Renal cortex interstitium (tissue), 11 donors: ENCODE measurements at regions not wholly inside any gene's neighbourhood (a gene's known extent, or its start where the extent isn't known, plus 50 kb on each side); places are given as distances from the start of the nearest gene placed in this dataset.

ENCODE experiments used
- DNase-seq, 11 donors: peaks; one replicate each; pipeline ENCODE4 v3.0.0-alpha.2; 2013; ENCODE audit warnings: low read depth in 9 of 11, low spot score in 4 of 11; ENCODE audit errors: extremely low read depth in 1 of 11

DNA sequence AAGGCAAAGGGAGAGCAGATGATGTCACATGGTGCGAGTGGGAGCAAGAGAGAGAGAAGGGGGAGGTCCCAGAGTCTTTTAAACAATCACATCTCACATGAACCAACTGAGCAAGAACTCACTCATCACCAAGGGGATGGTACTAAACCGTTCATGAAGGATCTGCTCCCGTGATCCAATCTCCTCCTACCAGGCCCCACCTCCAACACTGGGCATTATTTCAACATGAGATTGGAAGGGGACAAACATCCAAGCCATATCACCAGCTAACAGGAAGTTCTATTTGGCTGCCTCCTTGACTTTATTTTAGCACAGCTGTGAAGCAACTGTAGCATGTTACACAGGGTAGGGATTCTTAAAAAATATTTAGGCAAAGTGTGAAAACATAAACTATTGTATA, 102.5 kb downstream of the DDIT4L start:
- no peak for DNase-seq

DNA sequence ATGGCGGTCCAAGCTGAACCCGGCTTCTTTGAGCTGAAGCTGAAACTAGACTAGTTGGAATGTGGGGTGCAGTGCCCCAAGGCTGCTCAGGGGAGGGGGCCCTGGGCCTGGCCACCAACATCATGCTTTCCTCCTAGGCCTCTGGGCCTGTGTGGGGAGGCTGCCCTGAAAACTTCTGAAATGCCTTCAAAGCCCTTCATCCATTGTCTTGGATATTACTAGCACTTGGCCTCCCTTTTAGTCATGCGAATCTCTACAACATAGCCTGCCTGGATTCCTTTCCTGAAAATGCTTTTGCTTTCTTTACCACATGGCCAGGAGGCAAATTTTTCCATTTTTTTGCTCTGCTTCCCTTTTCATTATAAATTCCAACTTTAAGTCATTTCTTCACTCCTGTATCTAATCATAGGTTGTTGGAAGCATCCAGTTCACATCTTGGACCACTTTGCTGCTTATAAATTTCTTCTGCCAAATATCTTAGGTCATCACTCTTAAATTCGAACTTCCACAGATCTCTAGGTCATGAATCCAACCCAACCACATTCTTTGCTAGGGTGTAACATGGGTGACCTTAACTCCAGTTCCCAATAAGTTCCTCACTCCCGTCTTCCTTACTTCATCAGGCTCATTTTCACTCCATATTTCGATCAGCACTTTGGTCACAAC, 103.4 kb downstream of the DDIT4L start:
- no peak for DNase-seq

DNA sequence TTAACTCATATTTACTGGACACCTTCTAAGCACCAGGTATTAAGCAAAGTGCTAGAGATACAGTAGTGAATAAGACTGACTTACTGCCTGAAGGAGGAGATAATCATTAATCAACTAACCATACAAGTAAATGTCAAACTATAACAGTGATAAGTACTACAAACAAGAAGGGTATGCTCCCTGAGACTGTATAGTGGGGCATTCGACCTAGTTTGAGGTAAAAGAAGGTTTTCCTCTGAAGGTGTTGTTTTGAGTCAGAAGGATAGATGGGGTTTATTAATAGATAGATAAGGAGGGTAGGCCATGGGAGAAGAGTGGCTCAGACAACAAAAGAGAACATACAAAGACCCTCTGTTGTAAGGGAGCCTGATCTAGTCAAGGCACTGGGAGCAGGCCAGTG, 105.4 kb downstream of the DDIT4L start:
- DNase-seq = no peak

DNA sequence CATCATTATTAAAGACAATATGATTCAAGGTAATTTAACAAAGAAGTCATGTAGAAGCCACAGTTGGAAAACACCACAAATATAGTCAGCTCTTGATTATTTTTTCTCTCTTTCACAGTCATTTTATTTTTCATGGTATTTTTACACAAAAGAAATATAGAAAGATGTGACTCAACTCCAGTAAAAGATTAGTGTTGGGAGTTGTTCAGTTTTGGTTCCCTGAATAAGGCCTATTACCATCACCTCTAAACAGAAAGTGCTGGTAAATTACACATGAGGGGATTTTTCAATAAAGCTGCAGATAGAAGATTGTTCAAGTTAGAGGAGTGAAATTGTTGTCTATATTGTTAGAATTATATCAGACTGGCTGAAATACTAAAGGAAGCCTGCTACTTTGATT, 107.0 kb downstream of the DDIT4L start:
- no peak for DNase-seq

DNA sequence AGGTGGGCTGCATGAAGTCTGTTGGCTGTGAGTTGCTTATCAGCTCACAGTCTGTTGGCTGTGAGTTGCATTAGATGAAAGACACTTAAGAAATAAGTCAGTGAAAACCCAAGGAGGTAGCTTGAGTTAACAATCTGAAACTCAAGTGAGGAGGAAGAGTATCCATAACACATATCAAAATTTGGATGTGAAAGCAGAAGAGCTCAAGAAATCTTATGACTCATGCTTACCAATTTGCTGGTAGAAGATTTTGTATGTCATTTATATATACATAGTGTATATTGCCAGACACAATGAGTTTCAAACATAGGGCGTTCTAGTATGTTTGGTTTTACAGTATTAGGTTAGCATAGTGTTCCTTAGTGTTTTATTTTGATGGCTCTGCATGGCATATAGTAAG, 107.4 kb downstream of the DDIT4L start:
- no peak for DNase-seq

DNA sequence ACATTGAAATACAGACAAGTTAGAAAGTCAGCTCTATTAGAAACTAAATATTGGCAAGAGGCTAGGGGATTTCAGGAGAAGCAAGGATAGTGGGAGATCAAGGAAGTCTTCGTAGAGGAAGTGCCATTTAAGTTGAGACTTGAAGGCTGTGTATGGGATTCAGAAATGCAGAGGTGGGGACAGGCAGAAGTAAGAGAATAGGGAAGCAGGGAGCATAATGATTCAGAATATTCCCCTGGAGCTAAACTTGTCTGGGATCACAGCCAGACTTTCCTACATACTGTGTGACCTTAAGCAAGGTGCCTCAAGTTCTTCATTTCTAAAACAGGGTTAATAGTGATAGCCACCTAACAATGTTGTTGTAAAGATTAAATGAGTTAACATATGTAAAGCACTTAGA, 108.8 kb downstream of the DDIT4L start:
- no peak for DNase-seq

DNA sequence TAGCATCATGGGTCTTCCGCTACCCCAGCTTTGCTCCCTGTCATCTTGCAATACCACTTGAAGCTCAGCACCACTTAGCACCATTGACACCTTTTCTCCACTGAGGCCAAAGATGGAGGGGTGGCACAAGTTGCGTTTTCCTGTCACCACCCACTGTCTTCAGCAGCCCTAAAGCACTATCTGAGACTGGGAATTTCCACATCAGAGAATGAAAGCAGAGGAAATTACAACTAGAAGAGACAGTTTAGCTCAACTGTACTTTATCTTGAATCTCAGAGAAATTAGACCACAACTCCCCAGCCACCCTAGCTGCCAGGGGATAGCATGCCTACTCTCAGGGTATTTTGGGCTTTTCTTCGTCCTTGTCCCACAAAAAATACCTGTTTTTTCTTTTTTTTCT, 111.0 kb downstream of the DDIT4L start:
- no peak for DNase-seq

DNA sequence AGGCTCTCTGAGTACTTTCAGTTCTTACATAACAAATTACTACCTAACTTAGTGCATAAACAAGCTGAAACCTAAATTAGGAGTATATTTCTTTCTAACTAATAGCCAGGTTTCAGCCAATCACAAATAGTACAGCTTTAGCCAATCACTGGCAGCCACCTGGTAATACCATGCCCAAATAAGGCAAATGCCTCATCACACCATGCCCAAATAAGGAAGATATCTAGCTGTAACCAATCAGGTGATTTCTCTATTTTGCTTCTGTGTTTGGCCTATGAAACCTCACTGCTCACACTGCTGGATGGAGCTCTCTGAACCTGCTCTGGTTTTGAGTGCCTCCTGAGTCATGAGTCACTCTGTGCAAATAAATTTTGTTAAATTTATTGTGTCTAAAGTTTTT, 113.5 kb downstream of the DDIT4L start:
- DNase-seq = no peak

DNA sequence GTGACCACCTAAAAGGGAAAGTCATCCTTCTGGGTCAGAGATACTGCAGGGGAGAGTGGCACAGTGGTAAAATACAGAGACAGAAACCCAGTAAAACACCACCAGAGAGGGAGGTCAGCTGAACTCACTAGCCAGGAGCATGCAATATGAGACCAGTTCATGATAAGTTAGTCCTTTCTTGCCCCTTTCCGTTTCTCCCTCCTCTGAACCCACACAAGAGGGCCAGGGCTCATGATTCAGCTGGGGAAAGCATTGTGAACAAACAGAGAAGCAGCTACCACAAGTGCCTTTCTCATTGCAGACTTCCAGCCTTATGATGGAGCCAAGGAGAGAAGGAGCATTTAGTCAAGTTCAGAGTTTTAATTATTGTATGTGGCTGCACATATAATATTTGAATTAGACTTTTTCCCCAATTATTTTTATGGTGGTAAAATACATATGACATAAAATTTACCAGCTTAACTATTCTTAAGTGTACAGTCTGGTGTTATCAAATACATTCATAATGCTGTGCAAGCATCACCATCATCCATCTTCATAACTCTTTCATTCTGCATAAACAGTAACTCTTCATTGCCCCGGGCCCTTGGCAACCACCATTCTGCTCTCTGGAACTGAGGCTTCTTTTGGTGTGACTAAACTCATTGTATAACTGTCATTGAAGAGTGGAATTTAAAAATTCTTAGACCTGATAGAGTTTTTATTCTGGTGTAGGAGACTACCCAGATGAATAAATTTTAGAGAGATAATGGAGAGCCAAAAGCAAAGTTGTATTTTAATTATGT, 114.6 kb downstream of the DDIT4L start:
- no peak for DNase-seq

DNA sequence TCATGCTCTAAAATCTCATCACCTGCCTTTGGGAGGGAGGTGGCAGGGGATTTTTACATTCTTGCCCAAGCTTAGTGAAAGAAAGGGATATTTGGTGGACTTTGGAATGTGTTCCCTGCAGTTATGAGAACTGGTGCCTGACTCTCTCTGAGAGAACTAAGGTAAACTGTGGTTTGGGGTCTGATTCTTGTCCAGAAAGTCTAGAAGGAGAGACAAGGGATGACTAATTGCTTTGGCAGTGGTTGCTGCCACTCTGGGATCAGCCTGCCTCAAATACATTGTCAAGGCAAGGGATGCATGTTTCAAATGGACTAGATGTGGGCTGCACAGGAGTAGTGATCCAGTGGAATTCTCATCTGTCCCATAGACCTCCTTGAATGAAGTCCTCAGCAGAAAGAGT, 115.2 kb downstream of the DDIT4L start:
- DNase-seq = no peak

DNA sequence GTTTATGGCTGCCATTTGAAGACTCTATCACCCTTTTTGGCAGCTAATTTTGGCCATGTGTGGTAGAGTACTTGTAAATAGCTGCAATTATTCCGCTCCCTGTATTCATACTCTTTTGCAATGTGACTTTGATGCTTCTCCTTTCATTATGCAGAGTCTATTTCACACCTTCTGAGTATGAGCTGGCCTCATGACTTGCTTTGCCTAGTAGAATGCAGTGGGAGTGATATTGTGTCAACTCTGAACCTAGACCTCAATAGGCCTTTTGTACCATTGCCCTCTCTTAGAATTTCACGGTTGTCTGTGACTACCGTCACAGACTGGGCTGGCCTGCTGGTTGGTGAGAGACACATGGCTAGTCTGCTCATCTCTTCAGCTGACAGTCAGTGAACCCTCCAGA, 118.8 kb downstream of the DDIT4L start:
- no peak for DNase-seq

DNA sequence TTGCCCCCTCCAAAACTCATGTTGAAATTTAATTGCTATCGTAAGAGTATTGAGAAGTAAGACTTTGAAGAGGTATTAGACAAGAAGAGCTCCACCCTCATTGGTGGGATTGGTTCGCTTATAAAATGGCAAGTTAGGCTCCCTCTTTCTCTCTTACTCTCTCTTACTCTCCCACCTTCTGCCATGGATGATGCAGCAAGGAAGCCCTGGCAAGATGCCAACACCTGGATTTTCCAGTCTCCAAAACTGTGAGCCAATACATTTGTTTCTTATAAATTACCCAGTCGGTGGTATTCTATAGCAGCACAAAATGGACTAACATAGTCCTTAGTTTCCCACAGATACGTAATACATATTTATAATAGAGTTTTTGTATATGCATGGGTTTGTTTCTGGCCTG, 119.4 kb downstream of the DDIT4L start:
- DNase-seq = no peak

DNA sequence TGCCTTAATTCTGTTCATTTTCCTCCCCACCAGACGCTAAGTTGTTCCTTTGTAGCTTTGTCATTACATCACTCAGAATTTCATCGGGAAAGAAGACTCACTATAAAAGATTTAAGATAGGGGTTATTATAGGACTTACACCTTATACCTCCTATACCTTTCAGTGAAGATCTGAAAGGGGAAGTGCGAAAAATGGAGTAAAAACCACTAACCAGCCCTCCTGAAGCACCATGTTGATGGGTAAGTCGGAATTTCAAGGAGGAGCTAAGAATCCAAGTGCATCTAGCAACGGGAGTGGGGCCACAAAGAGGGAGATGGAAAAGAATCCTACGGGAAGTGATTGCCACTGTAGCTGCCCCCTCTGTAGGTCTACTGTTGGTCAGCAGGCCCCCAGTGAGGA, 119.1 kb upstream of the H2AZ1 start:
- no peak for DNase-seq

DNA sequence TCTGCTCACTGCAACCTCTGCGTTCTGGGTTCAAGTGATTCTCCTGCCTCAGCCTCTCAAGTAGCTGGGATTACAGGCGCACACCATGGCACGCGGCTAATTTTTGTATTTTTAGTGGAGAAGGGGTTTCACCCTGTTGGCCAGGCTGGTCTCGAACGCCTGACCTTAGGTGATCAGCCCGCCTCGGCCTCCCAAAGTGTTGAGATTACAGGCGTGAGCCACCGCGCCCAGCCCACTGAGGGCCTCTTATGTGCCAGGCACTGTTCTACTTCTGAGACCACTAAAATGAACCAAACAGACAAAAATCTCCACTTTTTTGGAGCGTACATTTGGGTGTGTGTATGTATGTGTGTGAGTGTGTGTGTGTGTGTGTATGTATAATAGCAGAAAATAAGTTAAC, 117.2 kb upstream of the H2AZ1 start:
- no peak for DNase-seq

DNA sequence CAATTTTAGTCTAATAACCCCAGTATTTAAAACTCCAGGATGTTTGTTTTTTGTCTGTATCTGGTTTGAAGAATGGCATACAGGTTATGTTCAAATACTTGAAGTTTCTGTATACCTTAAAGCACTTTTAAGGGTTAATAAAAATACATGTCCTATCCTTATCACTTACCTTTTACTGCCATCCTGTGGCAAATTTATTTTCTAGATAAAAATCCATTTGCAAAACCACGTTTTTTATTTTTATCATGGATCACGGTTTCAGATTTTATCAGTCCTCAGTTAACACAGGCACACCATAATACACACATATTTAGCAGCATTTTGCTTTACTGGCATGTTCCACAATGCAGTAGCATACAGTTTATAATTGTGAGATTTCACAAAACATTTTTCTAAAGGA, 113.3 kb upstream of the H2AZ1 start:
- no peak for DNase-seq

DNA sequence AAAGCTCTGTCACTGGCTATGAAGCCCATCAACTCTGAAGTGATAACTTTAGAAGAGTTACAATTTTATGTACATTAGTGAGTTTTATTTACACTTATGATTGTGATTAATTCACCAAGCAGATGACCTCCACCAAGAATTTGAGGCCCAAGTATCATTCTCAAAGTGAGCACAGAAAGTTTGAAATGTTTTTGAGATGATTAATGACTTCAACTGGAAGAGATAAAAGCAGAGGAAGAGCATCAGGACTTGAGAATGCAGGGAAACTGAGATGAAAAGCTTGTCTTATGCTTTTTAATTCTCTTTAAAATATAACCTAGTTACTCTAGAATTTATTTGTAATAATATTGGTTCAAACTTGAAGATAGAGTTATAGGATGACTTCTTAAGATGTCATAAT, 112.8 kb upstream of the H2AZ1 start:
- no peak for DNase-seq

DNA sequence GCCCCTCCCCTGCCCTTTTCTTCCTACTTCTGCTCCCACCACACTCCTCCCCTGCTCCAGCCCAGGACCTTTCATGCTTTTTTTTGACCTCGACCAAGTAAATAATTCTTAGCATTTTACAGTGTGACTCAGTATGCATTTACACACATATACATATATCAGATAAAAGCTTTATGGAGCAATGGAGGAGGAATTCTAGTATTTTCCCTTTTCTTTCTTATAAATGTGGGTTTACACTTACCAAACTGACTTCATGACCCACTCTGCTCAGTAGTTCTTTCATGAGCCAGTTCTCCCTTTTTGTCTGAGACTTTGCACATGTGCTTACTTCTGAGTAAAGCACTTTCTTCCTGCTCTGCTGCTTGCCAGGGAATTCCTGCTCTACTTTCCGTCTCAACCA, 111.8 kb upstream of the H2AZ1 start:
- DNase-seq = no peak

DNA sequence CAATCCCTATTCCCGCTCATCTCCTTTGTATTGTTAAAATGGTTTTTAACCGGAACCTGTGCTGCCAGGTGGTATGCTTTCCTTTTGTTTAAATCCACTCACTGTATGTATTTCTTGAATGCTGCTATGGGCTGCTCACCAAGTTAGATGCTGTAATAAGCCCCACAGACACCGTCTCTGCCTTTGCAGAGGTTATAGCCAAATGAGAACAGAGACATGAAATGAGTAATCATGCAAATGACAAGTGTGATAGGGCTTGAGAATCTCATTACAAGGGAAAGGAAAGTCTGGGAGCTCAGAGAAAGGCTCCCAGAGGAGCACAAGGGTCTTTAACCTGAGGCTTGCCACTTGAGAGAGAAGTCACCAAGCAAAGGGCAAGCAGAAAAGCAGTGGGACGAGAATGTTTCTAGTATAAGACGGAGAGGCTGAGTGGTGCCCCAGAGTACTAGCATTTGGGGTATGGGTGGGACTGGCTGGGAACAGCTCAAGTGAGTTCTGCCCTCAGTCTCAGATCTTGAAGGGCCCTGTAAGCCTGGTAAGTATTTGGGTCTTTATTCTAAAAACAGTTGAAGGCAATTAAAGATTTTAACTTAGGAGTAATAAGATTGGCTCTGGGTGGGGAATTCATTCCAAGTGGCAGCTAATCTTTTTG, 110.8 kb upstream of the H2AZ1 start:
- no peak for DNase-seq

DNA sequence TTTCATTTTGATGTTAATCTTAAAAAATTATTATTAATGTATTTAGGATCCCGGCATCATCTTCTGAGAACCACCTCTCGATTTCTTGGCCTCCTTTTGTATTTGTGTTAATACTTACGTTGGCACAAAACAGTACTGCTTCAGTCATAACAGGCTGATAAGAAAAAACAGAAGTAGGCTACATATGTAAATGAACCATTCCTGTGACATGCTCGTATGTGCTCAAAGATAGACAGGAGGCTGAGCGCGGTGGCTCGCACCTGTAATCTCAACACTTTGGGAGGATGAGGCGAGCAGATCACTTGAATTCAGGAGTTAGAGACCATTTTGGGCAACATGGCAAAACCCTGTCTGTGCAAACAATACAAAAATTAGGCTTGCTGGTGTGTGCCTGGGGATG, 109.4 kb upstream of the H2AZ1 start:
- DNase-seq = no peak

DNA sequence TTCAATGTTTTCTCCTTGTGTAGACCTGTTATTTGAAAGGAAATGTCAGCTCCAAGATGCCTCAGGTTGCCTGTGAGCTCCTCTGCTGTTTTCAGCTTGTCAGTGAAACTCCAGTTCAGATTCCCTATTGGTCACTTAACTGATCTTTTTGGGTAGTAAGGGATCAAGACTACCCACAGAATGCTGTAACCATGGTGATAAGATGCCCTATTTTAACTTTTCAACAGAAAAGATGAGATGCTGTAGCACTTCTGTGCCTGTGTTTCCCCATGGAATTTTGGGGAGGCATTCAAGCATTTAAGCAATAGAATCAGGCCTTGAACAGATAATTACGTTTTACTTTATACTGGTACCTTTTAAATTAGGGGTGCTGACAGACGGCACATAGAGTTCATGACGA, 106.6 kb upstream of the H2AZ1 start:
- no peak for DNase-seq

DNA sequence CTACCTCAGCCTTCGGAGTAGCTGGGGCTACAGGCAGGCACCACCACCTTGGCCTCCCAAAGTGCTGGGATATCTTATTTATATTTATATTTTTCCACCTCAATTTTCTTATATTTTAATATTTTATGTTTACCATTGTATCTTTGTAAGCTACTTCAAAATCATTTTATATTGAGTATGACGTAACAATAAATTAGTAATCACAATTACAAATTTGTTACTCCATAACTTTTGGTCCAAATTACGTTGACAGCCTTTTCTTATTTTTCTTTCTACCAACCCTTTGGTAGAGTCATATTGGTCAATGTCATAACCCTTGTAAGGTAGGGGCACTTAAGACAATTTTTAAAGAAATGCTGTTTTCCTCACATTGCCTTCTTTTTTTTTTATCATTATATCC, 104.0 kb upstream of the H2AZ1 start:
- DNase-seq = no peak
